Stimulated activated memory B cell treated with anti-CD40 and anti-IgM and Interleukin-4, amounts not matched to agents 10 μg/mL and 1 μg/mL and 100 μg/mL, for 72 hours (primary cell): ENCODE measurements at regions not wholly inside any gene's neighbourhood (a gene's known extent, or its start where the extent isn't known, plus 50 kb on each side); places are given as distances from the start of the nearest gene placed in this dataset.

Source experiments
- ATAC-seq: fragments of 150-1000 bp; cut with Tn5 transposase; 2 replicates; pipeline ENCODE4 v1.10.0; 2021
- H3K27ac Mint-ChIP-seq: one replicate; pipeline ENCODE4 v1.8.0; 2022; ENCODE audit warnings: mild to moderate bottlenecking, mixed read lengths
- H3K27me3 Mint-ChIP-seq: one replicate; pipeline ENCODE4 v1.8.0; 2022; ENCODE audit warnings: mixed read lengths
- H3K36me3 Mint-ChIP-seq: one replicate; pipeline ENCODE4 v1.8.0; 2022; ENCODE audit warnings: mixed read lengths
- H3K4me1 Mint-ChIP-seq: one replicate; pipeline ENCODE4 v1.8.0; 2022; ENCODE audit warnings: mixed read lengths
- H3K4me3 Mint-ChIP-seq: one replicate; pipeline ENCODE4 v1.8.0; 2022; ENCODE audit warnings: mild to moderate bottlenecking, moderate library complexity, mixed read lengths
- H3K9me3 Mint-ChIP-seq: one replicate; pipeline ENCODE4 v1.8.0; 2022; ENCODE audit warnings: mixed read lengths

DNA sequence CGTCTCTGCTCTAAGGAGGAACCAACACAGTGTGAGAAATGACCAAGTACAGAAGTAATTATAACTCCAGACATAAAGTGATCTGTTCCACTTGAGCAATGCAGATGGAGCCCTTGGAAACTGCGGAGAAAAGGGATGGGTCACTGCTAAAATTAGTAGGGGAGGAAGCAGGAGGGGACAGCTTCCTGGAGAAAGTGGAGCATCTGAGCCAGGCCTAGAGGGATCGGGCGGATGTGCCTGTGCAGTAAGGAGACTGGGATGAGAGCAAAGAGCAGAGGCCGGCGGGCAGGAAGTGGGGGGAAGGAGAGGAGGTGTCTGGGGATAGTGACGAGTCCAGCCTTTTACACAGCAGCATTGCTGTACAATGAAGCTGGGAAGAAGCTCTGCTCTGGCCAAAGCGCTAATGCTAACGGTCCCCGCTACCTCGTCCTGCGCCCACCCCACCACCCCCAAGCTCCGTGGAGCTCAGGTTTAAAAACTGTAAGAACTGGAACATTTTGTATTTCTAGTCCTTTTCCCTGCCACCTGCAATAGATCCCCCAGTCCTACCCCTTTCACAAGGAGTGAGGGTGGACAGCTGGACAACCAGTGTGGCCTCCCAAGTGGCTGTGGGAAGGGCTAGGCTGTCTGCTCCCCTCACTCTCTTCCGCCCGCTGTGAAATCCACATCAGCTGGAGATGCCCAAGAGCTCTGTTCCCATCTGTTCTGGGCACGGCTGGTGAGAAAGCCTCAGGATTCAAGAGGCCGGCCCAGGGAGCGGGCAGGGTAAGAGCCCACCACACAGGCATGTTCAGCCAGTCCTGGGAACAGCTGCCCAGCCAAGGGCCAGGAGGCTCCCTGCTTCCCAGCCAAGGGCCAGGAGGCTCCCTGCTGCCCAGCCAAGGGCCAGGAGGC, 53.0 kb upstream of the HES1 start:
- peaks cover 10% of the 10 kb centered on the region for H3K27me3 Mint-ChIP-seq
- peaks cover 17% of the 10 kb centered on the region for H3K4me1 Mint-ChIP-seq
- no peak overlapping the region for H3K4me3 Mint-ChIP-seq
- no peak overlapping the region for H3K27ac Mint-ChIP-seq
- no peaks in the 10 kb centered on the region for H3K36me3 Mint-ChIP-seq
- H3K9me3 Mint-ChIP-seq = no peaks in the 10 kb centered on the region
- ATAC-seq = no peak

DNA sequence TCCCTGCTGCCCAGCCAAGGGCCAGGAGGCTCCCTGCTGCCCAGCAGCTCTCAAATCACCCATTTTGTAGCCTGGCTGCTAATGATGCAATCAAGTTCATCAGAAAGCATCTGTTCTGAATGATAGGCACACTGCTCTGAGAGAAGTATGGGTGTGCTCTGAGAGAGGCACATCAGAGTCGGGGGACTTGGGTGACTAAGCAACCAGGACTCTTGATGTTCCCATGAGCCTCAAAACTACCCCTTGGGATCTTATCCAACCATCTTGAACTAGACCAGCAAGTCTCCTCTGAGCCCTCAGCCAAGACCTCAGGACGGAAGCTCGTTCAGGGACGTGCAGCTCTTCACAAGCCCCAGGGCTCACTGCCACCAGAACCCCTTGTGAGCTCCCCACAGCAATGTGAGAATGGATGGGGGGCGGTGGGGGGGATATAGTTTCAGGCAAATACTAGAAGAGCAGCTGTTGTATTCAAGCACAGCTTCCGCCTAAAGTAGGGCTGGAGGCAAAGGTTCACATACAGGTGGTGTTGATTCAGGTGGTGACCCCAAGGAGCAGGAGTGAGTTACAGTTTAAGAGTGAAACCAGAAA, 52.2 kb upstream of the HES1 start:
- no peak for ATAC-seq
- H3K4me1 Mint-ChIP-seq = peaks cover 25% of the 10 kb centered on the region
- H3K27ac Mint-ChIP-seq = no peak overlapping the region
- H3K9me3 Mint-ChIP-seq = no peaks in the 10 kb centered on the region
- H3K4me3 Mint-ChIP-seq = no peak overlapping the region
- peaks cover 10% of the 10 kb centered on the region for H3K27me3 Mint-ChIP-seq
- no peaks in the 10 kb centered on the region for H3K36me3 Mint-ChIP-seq

DNA sequence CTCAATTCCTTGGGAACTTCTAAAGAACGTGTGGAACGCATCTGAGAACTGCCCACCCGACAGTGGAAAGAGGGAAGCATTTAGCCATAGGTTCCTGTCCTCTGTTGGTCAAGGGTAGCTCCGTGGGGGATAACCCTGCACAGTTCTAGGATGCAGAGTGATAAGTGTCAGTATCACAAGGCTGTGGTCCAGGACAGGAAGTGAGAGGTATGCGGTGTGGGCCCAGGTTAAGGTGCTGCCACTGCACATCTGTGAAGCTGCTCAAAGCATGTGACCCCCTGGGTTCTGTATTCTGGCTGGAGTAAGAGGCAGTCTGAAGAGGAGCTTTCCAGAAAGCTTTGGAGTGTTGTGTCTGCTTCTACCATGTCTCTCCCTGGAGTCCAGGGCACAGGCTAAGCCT, 51.7 kb upstream of the HES1 start:
- H3K4me3 Mint-ChIP-seq = no peak overlapping the region
- no peak overlapping the region for H3K27ac Mint-ChIP-seq
- ATAC-seq = peak; percentile 93
- H3K36me3 Mint-ChIP-seq = no peaks in the 10 kb centered on the region
- H3K27me3 Mint-ChIP-seq = peaks cover 10% of the 10 kb centered on the region
- no peaks in the 10 kb centered on the region for H3K9me3 Mint-ChIP-seq
- peaks cover 30% of the 10 kb centered on the region for H3K4me1 Mint-ChIP-seq
